GM18502 (cell line): ENCODE measurements at regions not wholly inside any gene's neighbourhood (a gene's known extent, or its start where the extent isn't known, plus 50 kb on each side); places are given as distances from the start of the nearest gene placed in this dataset.
"Not testable (repeated sequence)": the region's sequence is repeated elsewhere in the genome, so short reads cannot be mapped to it uniquely, and the experiment has no call there.

ENCODE experiments used
- ATAC-seq: cut with Tn5 transposase; IDR thresholded peaks from one replicate; pipeline ENCODE4 v1.9.1; 2021; ENCODE audit warnings: mild to moderate bottlenecking; ENCODE audit not compliant: unreplicated experiment, poor library complexity

DNA sequence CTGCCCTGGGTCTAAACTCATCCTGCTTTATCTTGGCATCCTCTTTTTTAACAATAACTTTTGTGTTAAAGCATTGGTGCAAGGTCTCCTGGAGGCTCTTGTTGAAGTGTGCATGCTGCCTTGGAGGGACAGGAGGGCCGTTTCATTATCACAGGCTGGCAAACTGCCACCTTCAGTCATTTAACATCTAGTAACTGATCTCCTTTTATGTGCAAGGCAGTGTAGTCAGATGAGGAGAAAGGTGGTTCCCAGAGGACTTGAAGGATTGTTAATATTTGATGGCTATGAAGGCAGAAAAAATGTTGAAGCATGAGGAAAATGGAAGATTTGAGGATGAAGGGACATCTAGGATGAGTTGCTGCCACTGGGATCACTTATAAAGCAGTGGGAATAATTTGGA is 439.4 kb downstream of the RAPGEF2 start:
- no peak for ATAC-seq

DNA sequence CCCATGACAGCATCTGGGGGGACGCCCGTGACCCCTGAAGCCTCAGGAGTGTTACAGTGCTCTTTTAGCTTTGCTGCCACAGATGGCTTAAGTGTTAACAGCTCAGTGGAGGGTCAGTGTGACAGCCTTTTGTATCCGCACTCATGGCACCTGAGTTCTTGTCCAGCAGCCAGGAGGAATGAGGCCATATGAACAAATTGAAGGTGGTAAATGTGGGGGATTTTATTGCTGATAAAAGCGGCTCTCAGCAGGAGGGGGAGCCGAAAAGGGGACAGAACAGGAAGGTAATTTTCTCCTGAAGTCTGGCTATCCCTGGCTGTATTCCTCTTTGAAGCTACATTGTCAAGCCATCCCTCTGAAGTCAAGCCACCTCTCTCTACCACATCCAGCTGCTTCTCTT is 441.0 kb downstream of the RAPGEF2 start:
- no peak for ATAC-seq

DNA sequence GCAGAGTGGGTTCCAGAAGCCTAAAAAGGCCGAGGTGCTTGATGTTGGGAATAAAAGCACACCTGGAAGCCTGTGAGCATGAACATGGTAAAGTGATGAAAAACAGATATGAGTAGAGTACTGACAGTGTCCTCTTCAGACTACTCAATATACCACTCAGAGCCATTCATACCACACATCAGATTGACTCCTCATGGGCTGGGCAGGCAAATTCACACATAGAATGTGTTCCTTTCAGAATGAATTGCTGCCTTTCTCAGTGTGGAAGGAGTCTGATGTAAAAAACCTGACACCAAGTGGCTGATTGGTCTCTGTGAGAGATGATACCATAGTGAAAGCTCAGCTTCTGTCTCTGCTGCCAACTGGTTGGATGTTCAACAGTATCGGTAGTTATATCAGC is 442.7 kb downstream of the RAPGEF2 start:
- ATAC-seq: no peak

DNA sequence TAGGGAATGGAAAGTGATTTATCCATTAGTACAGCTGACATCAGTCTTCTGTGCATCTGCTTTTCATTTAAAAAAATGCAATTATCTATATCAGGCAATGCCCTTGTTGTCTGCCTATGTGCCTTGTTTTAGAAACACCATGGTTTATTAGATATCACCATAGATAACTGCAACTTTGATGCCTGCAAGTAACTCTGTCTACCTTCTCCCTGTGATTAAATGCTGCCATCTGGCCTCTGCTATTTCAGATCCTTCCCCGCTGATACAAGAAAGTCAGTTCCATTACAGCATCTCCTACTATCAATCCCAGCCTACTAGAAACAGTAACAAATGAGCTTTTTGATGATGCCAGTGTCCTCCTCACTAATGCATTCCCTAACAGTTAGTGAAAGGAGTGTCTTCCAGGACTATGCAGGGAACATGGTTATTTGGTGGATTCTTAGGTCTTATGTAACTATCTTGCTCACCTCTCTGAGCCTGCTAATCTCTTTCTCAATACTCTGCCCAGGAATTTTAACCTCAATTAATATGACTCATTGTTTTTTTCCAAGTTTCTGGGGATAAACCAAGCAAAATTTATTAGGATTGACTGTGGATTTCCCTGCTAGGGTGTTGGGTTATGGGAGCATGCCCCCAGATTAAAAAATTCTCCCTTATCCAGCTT is 444.9 kb downstream of the RAPGEF2 start:
- ATAC-seq: no peak

DNA sequence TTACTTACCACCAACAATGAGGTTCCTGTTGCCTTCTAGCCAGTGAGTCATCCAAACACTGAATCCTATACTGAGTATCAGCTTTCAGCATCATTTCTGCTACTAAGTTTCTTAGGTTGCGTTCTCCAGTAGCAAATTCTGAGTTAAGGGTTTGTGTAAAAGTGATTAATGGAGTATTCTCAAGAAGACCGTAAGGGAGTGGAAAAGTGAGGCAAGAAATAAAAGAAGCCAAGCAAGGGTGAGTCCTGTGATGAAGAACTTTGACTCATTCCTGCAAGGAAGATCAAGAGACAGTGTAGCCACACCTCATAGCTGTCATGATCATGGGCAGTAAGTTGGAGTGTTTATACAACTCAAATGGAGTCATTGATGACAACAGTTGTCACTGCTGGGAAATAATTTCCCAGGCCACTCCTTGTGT is 446.2 kb downstream of the RAPGEF2 start:
- ATAC-seq: no peak

DNA sequence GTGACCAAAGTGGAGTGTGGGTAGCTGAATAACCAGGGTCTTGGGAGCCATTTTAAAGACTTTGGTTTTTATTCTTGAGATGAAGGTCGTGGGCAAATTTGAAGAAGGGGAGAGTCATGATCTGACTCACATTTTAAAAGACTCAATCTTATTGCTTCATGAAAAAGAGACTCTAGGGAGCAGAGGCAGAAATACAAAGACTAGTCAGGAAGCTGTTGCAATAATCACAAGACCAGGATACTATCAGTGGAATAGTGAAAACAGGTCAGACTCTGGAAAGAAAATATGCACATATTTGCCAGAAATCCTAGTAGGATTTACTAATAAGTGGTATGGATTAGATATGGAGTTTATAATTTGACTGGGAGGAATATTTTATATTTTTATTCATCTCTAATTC is 448.4 kb downstream of the RAPGEF2 start:
- no peak for ATAC-seq

DNA sequence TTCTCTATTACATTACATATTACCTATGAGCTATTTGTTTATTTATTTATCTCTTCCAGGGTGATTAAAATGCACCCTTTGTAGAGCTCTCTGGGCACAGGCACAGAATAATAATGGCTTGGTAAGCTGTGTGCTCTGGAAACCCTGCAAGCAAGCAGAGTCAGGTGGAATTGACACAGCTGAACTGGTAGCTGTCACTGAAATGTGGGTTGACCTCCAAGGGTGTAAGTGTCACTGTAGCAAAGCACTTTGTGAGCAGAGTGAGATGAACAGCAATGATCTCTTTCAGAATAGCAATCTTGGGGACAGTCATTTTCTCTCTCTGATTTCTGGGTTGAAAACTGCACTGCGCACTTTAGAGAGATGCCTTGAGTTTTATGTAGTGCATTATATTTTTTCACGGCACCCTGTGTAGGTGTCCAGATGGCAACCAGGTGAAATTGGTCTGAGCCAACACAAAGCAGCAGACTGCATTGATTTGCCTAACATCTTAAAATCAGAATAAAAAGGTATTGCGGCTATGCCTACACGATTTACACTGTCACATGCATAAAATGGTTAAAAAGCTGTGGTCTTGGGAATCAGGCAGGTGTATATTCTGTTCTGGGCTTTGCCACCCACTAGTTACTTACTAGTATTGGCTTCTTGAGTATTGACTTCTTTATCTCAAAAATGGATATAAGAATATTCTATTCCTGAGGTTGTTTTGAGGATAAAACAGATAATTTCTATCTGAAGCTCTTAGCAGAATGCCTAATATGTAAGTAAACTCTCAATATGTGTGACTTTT is 450.3 kb downstream of the RAPGEF2 start:
- ATAC-seq: no peak

DNA sequence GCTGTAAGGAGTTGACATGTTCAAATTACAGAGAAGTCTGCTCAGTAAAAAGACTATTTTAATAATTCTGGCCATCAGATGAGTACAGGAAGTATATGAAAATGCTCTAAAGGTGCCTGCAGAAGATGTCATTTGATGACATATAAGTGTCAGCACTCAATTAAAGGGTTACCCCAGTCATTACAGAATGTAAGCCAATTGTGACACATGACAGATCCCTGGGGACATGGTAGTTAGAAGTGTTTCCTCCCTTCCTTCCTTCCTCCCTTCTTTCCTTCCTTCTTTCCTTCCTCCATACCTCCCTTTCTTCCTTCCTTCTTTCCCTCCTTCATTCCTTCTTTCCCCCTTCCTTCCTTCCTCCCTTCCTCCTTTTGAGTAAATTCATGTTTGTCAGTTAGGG is 453.0 kb downstream of the RAPGEF2 start:
- no peak for ATAC-seq

DNA sequence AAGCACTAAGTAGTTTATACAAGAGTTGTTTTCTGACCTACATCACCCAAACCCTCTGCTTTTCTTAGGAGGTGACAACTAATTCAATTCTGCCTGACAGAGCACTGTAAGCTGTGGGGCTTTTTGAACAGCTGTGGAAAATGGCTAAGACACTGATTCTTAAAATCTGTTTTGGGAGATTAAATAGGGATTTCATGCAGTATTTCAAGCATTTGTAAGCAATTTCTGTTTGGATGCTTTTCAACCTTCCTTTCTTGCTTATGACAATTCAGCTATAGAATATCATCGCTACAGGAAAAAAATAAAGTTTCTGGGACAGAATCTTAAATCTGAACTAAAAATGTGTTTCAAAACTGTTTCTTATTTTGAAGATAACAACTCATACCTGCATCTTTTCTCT is 459.5 kb downstream of the RAPGEF2 start:
- ATAC-seq: no peak

DNA sequence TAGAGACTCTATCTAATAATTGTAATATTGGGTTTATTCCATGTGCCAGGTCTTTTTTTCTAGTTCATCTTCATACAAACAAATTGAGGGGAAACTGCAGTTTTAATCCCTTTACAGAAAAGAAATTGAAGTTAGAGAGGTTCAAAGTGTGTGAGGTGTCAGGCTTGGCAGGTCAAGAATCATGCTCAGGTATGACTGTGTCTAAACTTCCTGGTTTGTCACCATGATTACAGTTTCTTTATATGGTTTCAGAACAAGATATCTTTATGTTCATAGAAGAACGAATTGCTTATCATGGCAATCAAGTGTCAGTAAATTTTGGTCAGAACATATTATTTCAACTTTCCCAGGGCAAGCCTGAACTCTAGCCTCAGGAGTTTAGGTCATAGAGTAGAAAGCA is 460.4 kb downstream of the RAPGEF2 start:
- no peak for ATAC-seq

DNA sequence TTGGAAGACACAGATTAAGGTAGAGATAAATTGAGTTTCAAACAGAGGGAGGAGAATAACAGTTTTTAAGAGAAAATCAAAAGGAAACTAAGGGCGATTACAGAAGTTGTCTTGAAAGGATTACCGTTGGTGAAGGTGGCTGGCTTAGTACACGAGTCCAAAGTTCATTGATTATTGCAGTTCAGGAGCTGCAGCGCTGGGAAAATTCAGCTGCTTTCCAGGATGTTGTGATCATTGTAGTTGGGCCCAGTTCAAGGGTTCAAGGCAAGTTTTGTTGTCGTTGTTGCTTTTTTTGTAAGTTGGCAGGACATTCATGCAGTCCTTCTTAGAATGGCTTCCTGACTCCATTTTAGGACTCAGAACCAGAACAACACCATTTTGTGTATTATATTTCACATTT is 461.7 kb downstream of the RAPGEF2 start:
- no peak for ATAC-seq

DNA sequence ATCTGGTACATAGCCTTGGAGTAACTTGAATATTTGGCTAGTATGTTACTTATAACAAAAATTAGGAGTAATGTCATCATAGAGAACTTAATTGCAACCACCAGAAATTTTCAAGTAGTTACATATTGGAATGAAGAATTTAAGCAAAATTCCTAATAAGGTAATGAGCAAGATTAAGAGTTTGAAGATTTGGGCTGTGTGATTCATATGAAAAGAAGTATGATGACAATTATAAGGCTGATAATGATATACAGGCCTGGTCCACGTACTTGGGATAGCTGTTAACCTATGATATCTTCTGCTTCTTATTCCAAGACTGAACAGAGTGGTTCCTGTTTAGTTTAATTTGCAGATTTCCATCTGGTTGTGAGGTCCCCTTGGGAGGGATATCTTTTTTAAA is 463.9 kb downstream of the RAPGEF2 start:
- ATAC-seq: no peak

DNA sequence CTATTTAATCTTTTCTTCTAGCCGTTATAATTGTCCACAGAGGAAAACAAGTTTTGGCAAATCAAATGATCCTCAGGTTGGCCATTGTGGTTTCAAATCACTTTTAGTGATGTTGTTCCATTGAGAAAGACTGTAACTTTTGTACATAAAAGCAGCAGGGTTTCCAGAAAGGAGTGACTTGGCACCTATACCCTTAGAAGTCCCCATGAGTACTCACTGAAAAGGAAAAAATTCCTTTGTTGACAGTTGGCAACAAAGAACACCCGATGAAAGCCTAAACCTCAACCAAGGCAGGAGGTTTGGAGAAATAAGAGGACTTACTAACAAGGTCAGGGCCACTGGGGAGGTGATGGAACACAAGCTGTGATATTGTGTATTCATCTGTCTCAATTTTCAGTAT is 474.4 kb downstream of the RAPGEF2 start:
- ATAC-seq: no peak

DNA sequence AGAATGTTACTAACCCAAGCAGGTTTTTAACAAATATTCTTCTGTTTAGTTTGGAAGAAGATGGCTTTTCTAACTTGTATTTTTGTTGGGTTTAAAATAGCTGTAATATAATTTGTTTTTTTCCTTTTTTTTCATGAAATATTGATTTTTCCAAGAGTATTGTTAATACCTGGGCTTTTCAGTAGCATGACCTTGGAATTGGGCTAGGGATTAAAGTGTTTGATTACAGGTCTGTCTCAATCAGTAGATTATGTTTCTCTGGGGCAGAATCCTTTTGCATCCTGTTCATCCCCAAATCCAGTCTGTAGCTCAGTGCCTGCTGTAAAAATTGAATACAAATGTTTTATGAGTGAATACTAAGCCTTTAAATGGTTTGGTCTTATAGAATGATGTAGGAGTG is 479.8 kb downstream of the RAPGEF2 start:
- ATAC-seq: no peak

DNA sequence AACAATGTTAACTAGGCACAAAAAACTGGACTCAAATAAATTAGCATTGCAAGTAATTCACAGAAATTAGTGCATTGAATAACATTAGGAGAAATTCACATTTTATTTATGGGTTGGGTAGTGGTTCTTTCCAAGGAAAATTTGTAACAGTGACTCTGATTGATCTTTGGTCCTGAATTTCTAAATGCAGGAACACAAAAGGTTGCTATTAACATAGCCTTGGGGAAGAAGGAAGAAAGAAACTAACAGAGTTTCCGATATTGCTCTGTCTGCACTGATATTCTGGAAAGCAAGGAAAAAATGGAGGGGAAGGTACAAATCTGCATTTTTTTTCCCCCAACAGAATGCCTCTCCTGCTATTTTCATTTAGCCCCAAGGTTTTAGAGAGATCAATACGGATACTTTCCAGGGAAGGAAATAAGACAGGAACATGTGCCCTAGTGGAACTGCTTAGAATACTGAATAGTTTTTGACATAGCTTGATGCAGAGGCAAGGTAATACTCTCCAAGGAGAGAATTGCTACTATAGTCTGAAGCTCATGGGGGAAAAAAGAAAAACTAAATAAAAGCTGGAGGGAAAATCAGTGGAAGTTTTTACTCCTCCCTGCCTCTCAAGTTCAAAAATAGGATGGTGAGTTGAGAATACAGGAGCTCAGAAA is 490.1 kb downstream of the RAPGEF2 start:
- no peak for ATAC-seq

DNA sequence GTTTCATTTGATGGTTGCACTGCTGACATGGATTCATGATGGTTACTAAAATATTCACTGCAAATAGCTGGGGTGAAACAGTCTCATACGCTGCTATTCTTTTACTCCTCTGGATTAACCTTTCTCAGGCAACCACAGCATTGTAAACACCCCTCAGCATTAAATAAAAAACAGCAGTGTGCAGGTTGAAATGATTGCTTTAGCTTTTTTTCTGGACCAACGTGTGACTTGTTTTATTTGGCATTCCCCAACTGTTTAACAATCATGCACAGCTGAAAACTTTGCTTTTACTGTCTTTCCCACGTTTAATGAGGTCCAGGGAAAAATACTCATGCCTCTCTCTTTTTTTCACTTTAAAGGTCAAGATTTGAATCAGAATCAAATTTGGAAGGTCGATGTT is 490.8 kb downstream of the RAPGEF2 start:
- no peak for ATAC-seq

DNA sequence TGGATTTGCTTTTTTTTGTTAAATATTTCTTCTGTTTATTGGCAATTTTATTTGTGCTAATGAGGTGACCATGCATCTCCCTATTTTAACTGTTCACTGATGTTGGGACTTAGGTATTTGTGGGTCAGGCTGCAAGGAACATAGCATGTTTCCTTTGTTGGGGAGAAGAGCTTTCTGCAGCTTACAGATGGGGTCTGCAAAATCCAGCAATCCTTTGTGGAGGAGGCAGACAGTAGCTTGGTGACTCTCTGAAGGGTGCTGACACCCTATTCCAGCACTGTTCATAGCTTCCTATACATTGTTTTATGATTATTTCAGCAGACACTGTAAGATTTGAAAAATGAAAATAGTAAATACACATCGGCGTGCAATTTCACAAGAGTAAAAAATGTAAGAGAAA is 491.7 kb downstream of the RAPGEF2 start:
- ATAC-seq: no peak

DNA sequence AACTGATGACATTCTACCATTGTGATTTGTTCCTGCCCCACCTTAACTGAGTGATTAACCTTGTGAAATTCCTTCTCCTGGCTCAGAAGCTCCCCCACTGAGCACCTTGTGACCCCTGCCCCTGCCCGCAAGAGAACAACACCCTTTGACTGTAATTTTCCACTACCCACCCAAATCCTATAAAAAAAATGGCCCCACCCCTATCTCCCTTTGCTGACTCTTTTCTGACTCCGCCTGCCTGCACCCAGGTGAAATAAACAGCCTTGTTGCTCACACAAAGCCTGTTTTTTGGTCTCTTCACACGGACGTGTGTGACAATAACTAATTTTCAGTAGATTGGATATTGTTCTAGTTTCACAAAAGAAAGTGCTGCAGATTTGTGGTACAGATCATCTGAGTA is 492.2 kb downstream of the RAPGEF2 start:
- ATAC-seq: not testable (repeated sequence)

DNA sequence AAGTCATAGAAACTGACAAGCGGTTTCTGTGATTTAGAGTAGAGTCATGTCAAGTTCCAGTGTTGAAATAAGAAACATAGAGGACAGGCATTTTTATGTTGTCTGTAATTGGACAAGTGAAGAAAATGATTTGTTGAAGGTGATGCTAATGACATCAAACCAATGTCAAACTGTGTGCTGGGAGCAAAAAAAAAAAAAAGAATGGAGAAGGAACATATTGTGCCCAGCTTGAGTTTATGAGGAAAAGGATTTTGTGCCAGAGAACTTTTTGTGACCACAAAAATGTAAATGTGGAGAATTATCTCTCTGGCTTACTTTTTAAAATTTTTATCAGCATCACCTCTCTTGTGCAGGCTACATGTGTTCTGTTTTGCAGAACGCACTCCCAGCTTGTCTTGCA is 495.7 kb downstream of the RAPGEF2 start:
- ATAC-seq: no peak

DNA sequence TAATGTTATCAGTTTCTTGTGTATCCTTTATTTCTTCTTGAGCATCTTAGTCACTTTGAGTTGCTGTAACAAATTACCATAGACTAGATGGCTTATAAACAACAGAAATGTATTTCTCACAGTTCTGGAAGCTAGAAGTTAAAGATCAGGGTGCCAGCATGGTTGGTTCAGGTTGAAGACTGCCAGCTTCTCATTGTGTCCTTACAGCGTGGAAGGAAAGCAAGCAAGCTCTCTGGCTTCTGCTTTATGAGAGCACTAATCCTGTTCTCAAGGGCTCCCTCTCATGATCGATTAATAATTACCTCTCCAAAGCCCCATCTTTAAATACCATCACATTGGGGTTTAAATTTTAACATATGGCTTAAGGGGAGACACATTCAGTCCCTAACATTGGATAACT is 497.2 kb downstream of the RAPGEF2 start:
- ATAC-seq: no peak

DNA sequence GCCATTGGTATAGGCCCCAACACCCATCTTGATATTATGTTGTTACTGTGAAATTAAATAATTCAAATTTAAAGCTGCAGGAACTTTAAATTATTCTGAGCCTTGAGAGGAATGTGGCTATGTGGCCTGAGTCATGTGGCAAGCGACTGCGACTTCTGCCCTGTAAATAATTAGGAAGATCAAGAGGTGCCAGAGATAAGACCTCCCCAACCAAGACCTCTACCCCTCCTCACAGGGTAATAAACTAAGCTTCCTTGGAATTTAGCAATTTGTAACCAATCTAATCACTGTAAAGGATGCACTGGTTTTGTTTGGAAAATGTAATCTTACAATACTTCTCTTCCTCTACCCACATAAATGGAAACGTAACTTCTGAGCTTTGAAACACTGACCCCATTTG is 501.9 kb downstream of the RAPGEF2 start:
- no peak for ATAC-seq

DNA sequence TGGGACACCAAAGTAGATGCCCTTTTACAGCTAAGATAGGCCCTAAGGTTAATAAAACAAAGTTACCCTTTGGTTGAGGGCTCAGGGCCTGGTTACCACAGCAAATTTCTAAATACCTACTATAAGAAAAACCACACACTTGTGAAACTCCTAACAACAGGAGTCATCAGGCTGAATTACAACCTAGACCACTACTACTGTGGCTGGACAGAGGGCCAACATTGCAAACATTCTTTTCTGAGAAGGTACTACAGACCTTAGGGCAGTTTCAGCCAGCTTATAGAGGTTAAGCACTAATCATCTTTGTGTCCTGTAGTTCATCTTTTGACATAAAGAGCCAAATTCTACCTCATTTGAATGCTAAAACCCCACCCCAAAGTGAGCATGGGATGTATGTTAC is 504.0 kb downstream of the RAPGEF2 start:
- ATAC-seq: no peak
